Heart right ventricle (tissue), 16 donors: ENCODE measurements at regions not wholly inside any gene's neighbourhood (a gene's known extent, or its start where the extent isn't known, plus 50 kb on each side); places are given as distances from the start of the nearest gene placed in this dataset.

Experiments
- ATAC-seq, 8 donors: fragments of 200-7000 bp; cut with Tn5 transposase; one replicate each; pipeline ENCODE4 v1.9.1; 2020; ENCODE audit warnings: mild to moderate bottlenecking in 8 of 8, moderate library complexity in 8 of 8, moderate number of reproducible peaks in 1 of 8
- DNase-seq, 2 donors: peaks; one replicate each; pipeline ENCODE4 v3.0.0-alpha.2; 2020
- H3K27ac ChIP-seq, 10 donors: fragments of 200-600 bp; sonication (generic) in 2 of 10; one replicate each; pipeline versions ENCODE4 v1.5.0 to v1.8.0; 2020 to 2022; ENCODE audit warnings: mild to moderate bottlenecking in 3 of 10
- H3K27me3 ChIP-seq, 7 donors: fragments of 200-600 bp; one replicate each; pipeline ENCODE4 v1.8.0; 2021 to 2022; ENCODE audit warnings: mild to moderate bottlenecking in 2 of 7
- H3K36me3 ChIP-seq, 9 donors: fragments of 200-600 bp; sonication (generic) in 1 of 9; one replicate each; pipeline versions ENCODE4 v1.5.0 to v1.8.0; 2020 to 2022; ENCODE audit warnings: mild to moderate bottlenecking in 2 of 9
- H3K4me1 ChIP-seq, 9 donors: fragments of 200-600 bp; sonication (generic) in 1 of 9; one replicate each; pipeline versions ENCODE4 v1.5.0 to v1.8.0; 2020 to 2022; ENCODE audit warnings: mild to moderate bottlenecking in 4 of 9
- H3K4me3 ChIP-seq, 10 donors: fragments of 200-600 bp; sonication (generic) in 2 of 10; one replicate each; pipeline versions ENCODE4 v1.5.0 to v1.8.0; 2020 to 2022; ENCODE audit warnings: mild to moderate bottlenecking in 7 of 10, moderate library complexity in 2 of 10
- H3K9me3 ChIP-seq, 11 donors: fragments of 200-600 bp in 10 of 11; sonication (generic) in 2 of 11; one replicate each; pipeline versions ENCODE4 v1.5.0 to v1.8.0; 2013 to 2022; ENCODE audit warnings: mild to moderate bottlenecking in 2 of 11, control low read depth in 1 of 11, moderate library complexity in 1 of 11
- CTCF ChIP-seq, 9 donors: fragments of 200-600 bp; sonication (generic) in 2 of 9; IDR thresholded peaks; one replicate each; pipeline versions ENCODE4 v1.5.0 to v1.8.0; 2021 to 2022; ENCODE audit warnings: antibody characterized with exemption in 9 of 9, mild to moderate bottlenecking in 5 of 9, moderate library complexity in 1 of 9
- WGBS, 2 donors: extraction: QIAGEN DNeasy Blood & Tissue Kit; methylation state at CpG; one replicate each; pipeline ENCODE4 v1.1.7; 2013; ENCODE audit warnings: inconsistent platforms in 1 of 2; 5-methylcytosine and 5-hydroxymethylcytosine counted together
- intact Hi-C, 10 donors: fragments of 100-400 bp; cut with DNase I; formaldehyde crosslinking; loops; one replicate each; pipeline versions ENCODE4 v1.11.1 to v1.14.2; 2022
- donor health status: Arrhythmogenic right ventricular cardiomyopathy.
- donor health status: ischemic (EF 13 %, LVEDD 7.1; RV severe dilation, severe dysfunction).
- donor health status: healthy with polysubstance abuse.
- donor health status: DM: no; HTN: yes; CAD: no.
- donor health status: DM: no; HTN: no; CAD: no.
- donor health status: ischemic (EF 25% LVEDD 6.9; RV normal size, moderate dysfunction).
- donor health status: ischemic (EF 25% LVEDD 5.7; RV mildly dilated, moderate dysfunction).
- donor health status: healthy.
- donor health status: DM: yes; HTN: yes; CAD: no.
- donor health status: Ischemic cardiomyopathy.
- donor health status: ischemic (EF 35%, LVEDD 5.7; RV mildly dilated, moderate dysfunction).
- donor health status: nonischemic (EF 11% LVEDD 7.7; RV severe dilation, severe dysfunction).
- donor health status: DM: yes; HTN: yes; CAD: no.
- donor health status: PGD.
- donor health status: ischemic (EF 29% LVEDD 5.4; RV normal size, mild dysfunction).
- donor health status: nonischemic (EF 23%, LVEDD 6.1; RV moderate dilation, normal function).

GRCh38 chr7:11914645-11915044, 82.6 kb upstream of the THSD7A start:
- Histone ChIP-seq H3K4me3 (no peak overlapping the region), H3K27me3 (no peaks in the 10 kb centered on the region), H3K27ac (no peak overlapping the region), H3K36me3 (no peaks in the 10 kb centered on the region), H3K9me3 (peaks cover 0 to 10% (median 0%) of the 10 kb centered on the region in 11 donors), H3K4me1 (no peaks in the 10 kb centered on the region)
- no peak for TF ChIP-seq CTCF (IDR thresholded peaks at IDR 0.05)
- DNase-seq (no peak), ATAC-seq (no peak)
- 83 to 90% methylated on average over 4 of the region's 4 CpGs for WGBS, 2 donors
- intact Hi-C loops = no loop called here

GRCh38 chr7:11923376-11923930, 91.5 kb upstream of the THSD7A start:
- Histone ChIP-seq H3K27ac (no peak overlapping the region), H3K27me3 (no peaks in the 10 kb centered on the region), H3K9me3 (peaks cover 0 to 19% (median 0%) of the 10 kb centered on the region in 11 donors), H3K36me3 (no peaks in the 10 kb centered on the region), H3K4me1 (no peaks in the 10 kb centered on the region), H3K4me3 (no peak overlapping the region)
- TF ChIP-seq CTCF (IDR thresholded peaks at IDR 0.05) = no peak
- DNase-seq (no peak), ATAC-seq (no peak)
- WGBS, 2 donors = 77 to 78% methylated on average over 1 of the region's 1 CpG
- intact Hi-C loops = no loop called here

- no peaks in the 10 kb centered on the region for H3K4me1 ChIP-seq
- no peak for DNase-seq
- no peak for TF ChIP-seq CTCF (IDR thresholded peaks at IDR 0.05)
- 61 to 68% methylated on average over 3 of the region's 3 CpGs for WGBS, 2 donors
- H3K9me3 ChIP-seq = no peaks in the 10 kb centered on the region
- H3K4me3 ChIP-seq = no peak overlapping the region
- H3K27ac ChIP-seq = no peak overlapping the region
- no peak for ATAC-seq
- no peaks in the 10 kb centered on the region for H3K27me3 ChIP-seq
- no peaks in the 10 kb centered on the region for H3K36me3 ChIP-seq
- intact Hi-C loops = no loop called here
These were observed 99.3 kb upstream of the THSD7A start for GRCh38 chr7:11931307-11931706.

GRCh38 chr7:11934796-11935195, 102.8 kb upstream of the THSD7A start:
- Histone ChIP-seq H3K4me1 (no peaks in the 10 kb centered on the region), H3K36me3 (no peaks in the 10 kb centered on the region), H3K4me3 (no peak overlapping the region), H3K27ac (no peak overlapping the region), H3K9me3 (peaks cover 0 to 6% (median 0%) of the 10 kb centered on the region in 11 donors), H3K27me3 (no peaks in the 10 kb centered on the region)
- intact Hi-C loops = no loop called here
- no peak for DNase-seq
- no peak for ATAC-seq
- no peak for TF ChIP-seq CTCF (IDR thresholded peaks at IDR 0.05)
- WGBS, 2 donors = 48 to 60% methylated on average over 2 of the region's 2 CpGs
